ENCODE measurements at regions not wholly inside any gene's neighbourhood (a gene's known extent, or its start where the extent isn't known, plus 50 kb on each side); places are given as distances from the start of the nearest gene placed in this dataset.
"Not testable (repeated sequence)": the region's sequence is repeated elsewhere in the genome, so short reads cannot be mapped to it uniquely, and the experiment has no call there.

DNA sequence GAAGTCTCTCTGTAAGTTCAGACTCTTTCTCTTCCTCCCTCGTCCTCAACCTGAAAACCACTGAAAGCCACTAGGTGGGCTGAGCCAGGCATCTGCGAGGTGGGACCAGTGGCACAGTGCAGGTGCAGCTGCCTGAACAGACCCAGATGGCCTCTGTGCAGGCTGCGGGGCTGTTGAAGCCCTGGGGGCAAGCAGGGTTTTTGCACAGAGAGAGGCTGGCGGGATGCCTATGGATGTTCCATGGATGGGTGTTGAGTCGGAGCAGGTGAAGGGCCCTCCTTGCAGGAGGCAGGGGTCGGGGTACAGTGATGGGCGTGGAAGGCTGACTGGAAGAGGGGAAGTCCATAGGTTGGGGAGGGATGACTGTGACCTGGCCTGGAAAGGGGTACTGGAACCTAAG is 350.2 kb upstream of the FAT1 start:
- no peak for DNase-seq

DNA sequence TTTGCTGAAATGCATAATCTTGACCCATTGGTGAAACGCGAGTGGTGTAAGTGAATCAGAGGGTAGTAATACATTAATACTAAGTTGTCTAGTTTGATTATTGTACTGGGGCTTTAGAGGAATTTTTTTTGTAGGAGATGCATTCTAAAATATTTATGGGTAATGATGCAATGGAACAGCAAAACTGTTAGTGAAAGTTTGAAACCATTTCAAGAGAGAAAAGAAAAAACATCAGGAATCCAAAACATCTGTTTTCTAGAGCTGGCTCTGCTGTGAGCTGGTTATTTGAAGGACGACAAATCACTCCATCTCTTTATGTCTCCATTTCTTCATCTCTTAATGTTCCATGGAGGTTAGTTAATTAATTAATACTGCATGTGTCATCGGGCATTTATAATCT is 351.9 kb upstream of the FAT1 start:
- DNase-seq = no peak

- DNase-seq = no peak
Observed at GRCh38 chr4:187077744-187078401, 354.2 kb upstream of the FAT1 start.

DNA sequence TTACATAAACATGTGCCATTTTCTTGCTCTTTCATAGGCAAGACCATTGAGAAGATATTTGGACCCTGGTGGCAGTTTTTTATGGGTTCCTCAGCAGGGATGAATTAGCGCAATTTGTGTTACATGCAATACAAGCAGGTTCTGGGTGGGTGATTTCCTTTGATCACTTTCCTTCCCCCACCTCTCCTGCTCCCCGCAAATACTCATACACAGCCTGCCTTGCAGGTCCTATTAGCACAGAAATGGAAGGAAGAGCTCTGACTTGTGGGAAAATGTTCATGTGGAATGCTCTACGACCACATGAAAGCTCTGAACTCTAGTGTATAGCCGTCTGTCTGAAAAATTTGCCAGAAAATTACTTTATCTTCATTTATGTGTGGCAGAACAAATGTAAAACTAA is 361.0 kb upstream of the FAT1 start:
- no peak for DNase-seq

DNA sequence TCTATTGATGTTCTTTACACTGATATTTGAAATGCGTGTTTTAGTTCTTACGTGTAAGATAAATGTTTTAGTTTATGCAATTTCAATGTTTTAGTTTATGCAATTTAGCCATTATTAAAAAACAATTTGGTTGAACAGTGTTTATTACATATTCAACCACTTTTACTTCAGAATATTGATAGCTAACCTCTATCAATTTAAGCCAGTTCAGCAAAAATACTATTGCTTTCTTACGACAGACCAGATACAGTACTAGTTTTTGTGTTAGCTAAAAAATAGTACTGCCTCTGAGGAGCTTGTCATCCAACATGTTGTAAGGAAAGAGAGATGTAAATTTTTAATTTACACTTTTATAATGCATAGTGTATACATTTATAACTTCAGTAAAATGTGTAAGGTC is 361.7 kb upstream of the FAT1 start:
- no peak for DNase-seq

DNA sequence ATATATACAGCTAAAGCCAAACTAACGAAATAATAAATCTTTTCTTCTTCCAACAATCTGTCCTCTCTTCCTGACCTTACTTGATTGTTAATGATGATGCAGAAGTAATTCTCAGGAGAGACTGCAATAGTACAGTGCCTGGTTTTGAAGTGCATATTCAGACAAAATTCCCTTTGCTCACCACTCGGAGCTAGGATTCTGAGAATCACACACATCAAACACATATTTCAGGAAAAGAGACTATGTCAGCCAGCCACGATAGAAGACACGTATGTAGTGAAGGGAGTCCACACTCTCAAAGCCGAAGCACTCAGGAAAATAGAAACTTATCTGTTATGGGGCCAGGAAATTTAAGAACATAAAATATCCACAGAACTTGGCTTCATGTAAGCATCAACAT is 362.5 kb upstream of the FAT1 start:
- DNase-seq = no peak

GRCh38 chr4:187088070-187088799 is 364.6 kb upstream of the FAT1 start:
- DNase-seq = no peak

DNA sequence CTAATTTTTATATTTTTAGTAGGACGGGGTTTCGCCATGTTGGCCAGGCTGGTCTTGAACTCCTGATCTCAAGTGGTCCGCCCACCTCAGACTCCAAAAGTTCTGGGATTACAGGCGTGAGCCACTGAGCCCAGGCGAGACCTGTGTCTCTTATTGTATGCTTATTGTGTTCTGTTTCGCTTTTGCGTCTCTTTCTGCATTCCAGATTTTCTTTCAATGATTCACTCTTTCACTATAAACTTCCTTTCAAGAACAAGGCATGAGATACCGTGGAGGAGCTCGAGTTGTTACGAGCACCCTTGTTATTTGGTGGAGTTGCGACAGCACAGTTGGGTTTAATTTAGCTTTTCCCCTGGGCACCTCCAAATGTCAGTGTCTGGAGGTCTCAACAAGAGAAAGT is 366.7 kb upstream of the FAT1 start:
- no peak for DNase-seq

GRCh38 chr4:187090832-187091231 is 367.2 kb upstream of the FAT1 start:
- DNase-seq = not testable (repeated sequence)

DNA sequence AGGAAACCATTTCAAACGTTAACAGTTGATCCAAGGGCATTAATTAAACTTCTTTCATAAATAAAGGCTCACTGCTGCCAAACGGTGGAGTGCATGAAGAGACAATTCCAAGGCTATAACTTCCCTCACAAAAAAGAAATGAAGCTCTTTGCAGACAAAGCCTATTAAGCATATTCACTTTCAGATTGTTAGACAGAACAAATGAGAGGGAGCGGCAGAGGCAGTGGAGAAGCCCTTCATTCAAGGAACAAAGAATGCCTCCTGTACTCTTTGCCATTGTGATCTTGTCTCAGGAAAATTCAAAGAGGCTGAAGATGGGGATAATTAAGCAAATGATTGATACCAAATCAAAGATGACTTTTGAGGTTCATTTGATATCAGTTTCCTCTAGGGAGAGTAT is 370.5 kb upstream of the FAT1 start:
- DNase-seq = no peak

GRCh38 chr4:187098429-187098828 is 374.8 kb upstream of the FAT1 start:
- no peak for DNase-seq

GRCh38 chr4:187103351-187103750 is 379.7 kb upstream of the FAT1 start:
- DNase-seq = no peak

DNA sequence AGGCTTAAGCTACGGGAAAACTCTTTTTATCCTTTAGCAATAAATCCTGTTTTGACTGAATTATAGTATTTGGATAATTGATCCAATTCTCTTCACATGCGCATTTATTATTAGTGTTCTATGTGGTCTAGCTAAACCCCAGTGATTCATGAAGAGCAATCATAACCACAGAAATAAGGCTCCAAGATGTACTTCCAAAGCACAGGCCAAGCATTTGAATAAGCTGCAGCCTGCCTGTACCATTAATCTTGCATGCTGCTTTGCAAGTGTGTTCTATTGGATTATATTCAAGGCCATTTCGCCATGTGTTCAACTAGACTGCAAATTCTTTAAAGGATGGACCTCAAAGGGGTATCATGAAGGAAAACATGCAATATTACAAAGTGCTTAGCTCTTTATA is 385.2 kb upstream of the FAT1 start:
- no peak for DNase-seq

DNA sequence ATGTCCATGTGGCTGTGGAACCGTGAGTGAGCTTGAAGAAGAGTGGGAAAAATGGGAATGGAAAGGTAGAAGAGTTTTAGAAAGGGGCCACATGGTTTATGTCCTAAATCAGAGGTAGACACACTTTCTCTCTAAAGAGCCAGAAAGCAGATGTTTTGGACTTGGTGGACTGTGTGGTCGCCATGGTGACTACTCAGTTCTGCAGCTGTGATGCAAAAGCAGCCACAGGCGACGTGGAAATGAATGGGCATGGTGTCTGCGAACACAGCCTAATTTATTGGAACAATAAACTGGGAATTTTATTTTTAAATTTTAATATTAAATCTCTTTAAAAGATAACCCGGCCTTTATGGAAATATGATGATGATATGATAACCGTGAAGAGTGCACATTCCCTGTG is 386.0 kb upstream of the FAT1 start:
- DNase-seq = no peak

DNA sequence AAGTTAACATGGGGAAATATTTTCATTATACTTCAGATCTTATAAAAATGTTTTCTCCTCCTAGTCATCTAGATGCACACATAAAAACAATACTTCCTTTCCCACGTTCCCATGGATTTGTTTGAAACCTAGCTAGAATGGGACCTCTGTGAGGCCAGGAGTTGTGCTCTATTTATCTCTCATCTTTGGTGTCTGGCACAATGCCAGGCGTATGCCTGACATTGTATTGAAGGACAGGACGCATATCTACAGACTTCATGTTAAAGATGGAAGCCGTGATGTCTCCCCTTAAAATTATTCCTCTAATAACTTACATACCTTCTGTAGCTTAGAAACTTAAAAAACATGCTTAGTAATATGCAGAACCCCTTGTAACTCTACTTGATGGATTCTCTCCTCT is 394.5 kb upstream of the FAT1 start:
- DNase-seq = no peak

DNA sequence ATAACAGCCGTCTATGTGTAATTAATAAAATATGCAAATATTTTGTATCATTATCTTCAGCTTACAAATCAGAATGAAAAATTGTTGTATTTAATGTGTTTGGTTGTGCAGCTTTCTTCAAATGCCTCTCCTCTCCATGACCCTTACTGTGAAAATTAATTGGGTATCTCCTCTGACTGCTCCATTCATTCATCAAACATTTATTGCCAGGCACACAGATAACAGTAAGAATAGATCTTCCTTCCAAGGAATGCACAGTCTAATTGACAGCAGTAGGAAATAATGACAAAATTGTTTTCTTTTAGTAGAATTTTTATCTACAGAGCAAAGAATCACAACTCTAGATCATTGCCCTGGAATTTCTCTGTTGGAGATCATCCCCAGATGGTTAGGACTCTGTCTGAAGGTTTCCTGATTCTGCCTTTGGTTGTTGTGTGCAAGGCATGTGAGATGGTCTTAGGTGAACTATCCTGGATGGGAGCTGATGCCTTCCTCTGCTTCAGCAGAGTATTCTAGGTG is 395.0 kb upstream of the FAT1 start:
- DNase-seq = no peak

DNA sequence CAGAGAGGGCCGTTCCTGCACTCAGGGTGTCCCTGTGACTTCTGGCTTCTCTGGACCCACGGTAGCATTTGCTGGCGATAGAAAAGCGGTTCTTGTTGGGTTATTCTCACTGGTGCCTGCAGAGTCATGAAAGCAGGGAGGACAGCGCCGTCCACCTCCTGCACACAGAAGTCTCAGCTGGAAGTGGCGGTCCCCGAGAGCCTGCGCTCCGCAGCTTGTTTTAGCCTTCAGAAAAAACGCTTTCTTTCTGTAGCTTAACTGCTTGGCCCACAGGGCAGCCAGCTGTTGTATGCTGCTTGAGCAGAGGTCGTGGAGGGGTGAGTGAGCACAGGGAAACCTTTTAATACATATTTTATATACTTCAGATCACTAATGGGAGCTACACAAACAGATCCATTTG is 400.7 kb upstream of the FAT1 start:
- no peak for DNase-seq

DNA sequence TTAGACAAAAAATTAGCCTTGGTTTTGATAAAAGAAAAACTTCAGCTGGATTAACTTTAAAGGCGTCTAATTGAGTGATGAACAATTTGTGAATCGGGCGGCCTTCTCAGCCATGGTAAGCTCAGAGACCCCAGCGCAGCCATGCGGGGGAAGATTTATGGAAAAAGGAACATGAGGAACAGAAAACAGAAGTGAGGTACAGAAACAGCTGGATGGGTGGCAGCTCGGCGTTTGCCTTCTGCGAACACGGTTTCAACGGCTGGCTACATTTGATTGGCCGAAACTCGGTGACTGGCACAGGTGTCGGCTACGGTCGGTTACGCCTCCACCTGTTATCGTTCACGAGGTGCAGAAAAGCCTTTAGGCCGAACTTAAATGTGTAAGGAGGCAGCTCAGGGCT is 401.4 kb upstream of the FAT1 start:
- no peak for DNase-seq

- no peak for DNase-seq
Observed at GRCh38 chr4:187127456-187127855, 403.8 kb upstream of the FAT1 start.

GRCh38 chr4:187128222-187128621 is 404.6 kb upstream of the FAT1 start:
- no peak for DNase-seq

- DNase-seq = no peak
Observed at GRCh38 chr4:187128976-187129375, 405.3 kb upstream of the FAT1 start.

DNA sequence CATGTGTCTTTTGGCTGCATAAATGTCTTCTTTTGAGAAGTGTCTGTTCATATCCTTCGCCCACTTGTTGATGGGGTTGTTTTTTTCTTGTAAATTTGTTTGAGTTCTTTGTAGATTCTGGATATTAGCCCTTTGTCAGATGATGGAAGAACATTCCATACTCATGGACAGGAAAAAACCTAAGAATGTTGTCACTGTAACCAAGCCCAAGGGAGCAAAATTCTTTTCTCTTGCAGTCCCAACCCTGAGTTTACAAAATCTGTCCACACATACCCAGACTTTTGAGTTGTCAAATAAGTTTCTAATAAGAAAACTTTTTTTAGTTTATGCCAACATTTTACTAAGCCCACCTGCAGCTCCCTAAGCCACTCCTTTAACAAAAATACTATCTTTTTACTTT is 408.2 kb upstream of the FAT1 start:
- not testable (repeated sequence) for DNase-seq

GRCh38 chr4:187135878-187136277 is 412.2 kb upstream of the FAT1 start:
- DNase-seq = no peak

DNA sequence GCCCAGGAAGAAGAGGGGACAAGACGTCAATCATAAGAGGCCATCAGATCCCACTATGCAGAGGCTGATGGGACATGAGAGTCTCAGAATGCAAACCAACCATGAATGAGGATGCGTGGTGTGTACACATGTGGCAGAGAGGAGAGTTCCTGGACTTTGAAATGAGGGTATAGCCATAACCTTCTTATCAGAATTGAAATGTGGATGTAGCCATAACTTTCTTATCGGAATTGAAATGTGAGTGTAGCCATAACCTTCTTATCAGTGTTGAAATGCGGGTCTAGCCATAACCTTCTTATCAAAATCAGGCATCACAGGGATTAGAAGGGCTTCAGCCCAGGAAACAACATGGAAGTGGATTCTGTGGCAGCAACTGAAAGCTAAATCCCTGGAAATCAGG is 415.5 kb upstream of the FAT1 start:
- DNase-seq = no peak

DNA sequence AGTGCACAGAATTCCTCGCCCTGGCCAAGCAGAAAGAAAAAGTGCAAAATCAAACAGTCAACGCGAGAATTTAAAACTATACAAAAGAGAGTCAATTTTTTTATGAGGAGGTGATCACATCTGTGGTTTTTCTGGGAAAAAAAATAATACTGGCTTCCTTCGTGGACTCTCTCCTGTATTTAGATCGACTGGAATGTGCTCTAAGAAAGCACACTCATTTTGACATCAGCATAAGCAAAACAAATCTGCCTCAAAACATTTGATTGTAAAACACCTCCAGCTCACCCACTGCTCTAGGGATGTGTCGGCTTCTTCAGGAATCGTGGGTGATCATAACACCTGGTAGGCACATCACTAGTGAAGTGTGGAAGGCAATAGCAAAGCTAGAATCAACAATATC is 417.4 kb upstream of the FAT1 start:
- DNase-seq = no peak
